Neural cell (in vitro differentiated cells): ENCODE measurements at regions not wholly inside any gene's neighbourhood (a gene's known extent, or its start where the extent isn't known, plus 50 kb on each side); places are given as distances from the start of the nearest gene placed in this dataset.

Experiments used
- H2AFZ ChIP-seq: fragments of 200-600, 300-800 bp; sonication (generic), shearing (Covaris generic); 2 replicates; pipeline ENCODE4 v1.6.0; 2014; ENCODE audit warnings: low read depth, mild to moderate bottlenecking, antibody characterized with exemption, low read length, moderate library complexity
- H3F3A ChIP-seq: fragments of 200-600 bp; shearing (Covaris generic); 2 replicates; pipeline ENCODE4 v1.6.1; 2016; ENCODE audit warnings: mild to moderate bottlenecking, moderate library complexity, mixed read lengths, antibody characterized with exemption, low read length; ENCODE audit not compliant: insufficient read depth, poor library complexity, severe bottlenecking
- H3K27ac ChIP-seq: fragments of 200-600, 300-800 bp; sonication (generic), shearing (Covaris generic); 2 replicates; pipeline ENCODE4 v1.5.1; 2014; ENCODE audit warnings: mild to moderate bottlenecking, low read length, moderate library complexity
- H3K27me3 ChIP-seq: fragments of 300-800, 200-600 bp; sonication (generic), shearing (Covaris generic); 2 replicates; pipeline ENCODE4 v1.6.0; 2014; ENCODE audit warnings: mild to moderate bottlenecking, low read depth, low read length, moderate library complexity; ENCODE audit not compliant: insufficient read depth
- H3K36me3 ChIP-seq: fragments of 300-800, 200-600 bp; sonication (generic), shearing (Covaris generic); 2 replicates; pipeline ENCODE4 v1.5.1; 2014; ENCODE audit warnings: mild to moderate bottlenecking, antibody characterized with exemption, low read length, moderate library complexity; ENCODE audit not compliant: insufficient read depth
- H3K4me2 ChIP-seq: fragments of 300-800, 200-600 bp; sonication (generic), shearing (Covaris generic); 2 replicates; pipeline ENCODE4 v1.6.0; 2014; ENCODE audit warnings: mild to moderate bottlenecking, low read length
- H3K4me3 ChIP-seq: fragments of 300-800, 200-600 bp; sonication (generic), shearing (Covaris generic); 2 replicates; pipeline ENCODE4 v1.5.1; 2014; ENCODE audit warnings: mild to moderate bottlenecking, low read length, moderate library complexity
- H3K79me2 ChIP-seq: fragments of 200-600 bp; shearing (Covaris generic); replicated peaks from 2 replicates; pipeline ENCODE4 v1.6.0; 2014; ENCODE audit warnings: mild to moderate bottlenecking, low read length, moderate library complexity; ENCODE audit not compliant: insufficient read depth
- H3K9ac ChIP-seq: fragments of 300-800, 200-600 bp; sonication (generic), shearing (Covaris generic); 2 replicates; pipeline ENCODE4 v1.6.1; 2016; ENCODE audit warnings: mild to moderate bottlenecking, low read length, mixed read lengths
- H3K9me2 ChIP-seq: fragments of 200-600 bp; shearing (Covaris generic); 2 replicates; pipeline ENCODE4 v1.6.1; 2016; ENCODE audit warnings: mild to moderate bottlenecking, low read length, mixed read lengths; ENCODE audit not compliant: insufficient read depth
- H3K9me3 ChIP-seq: fragments of 200-600, 300-800 bp; sonication (generic), shearing (Covaris generic); 2 replicates; pipeline ENCODE4 v1.6.1; 2016; ENCODE audit warnings: mild to moderate bottlenecking, mixed run types, low read length, moderate library complexity, mixed read lengths
- H4K20me1 ChIP-seq: fragments of 200-600 bp; shearing (Covaris generic); 2 replicates; pipeline ENCODE4 v1.6.1; 2016; ENCODE audit warnings: mild to moderate bottlenecking, mixed run types; ENCODE audit not compliant: insufficient read depth
- CTCF ChIP-seq: fragments of 450-650 bp; IDR thresholded peaks from 2 replicates; pipeline ENCODE4 v1.5.1; 2014; ENCODE audit warnings: antibody characterized with exemption, mild to moderate bottlenecking, moderate library complexity; ENCODE audit not compliant: poor library complexity, severe bottlenecking
- EP300 ChIP-seq: fragments of 450-650 bp; conservative IDR thresholded peaks from 2 replicates; pipeline ENCODE4 v1.6.1; 2014; ENCODE audit warnings: antibody characterized with exemption, mild to moderate bottlenecking, moderate library complexity; ENCODE audit not compliant: poor library complexity, severe bottlenecking
- EZH2 ChIP-seq: fragments of 200-600, 300-800 bp; shearing (Covaris generic), sonication (generic); IDR thresholded peaks from 2 replicates; pipeline ENCODE4 v1.6.1; 2014; ENCODE audit warnings: antibody characterized with exemption, low read length, borderline replicate concordance, mild to moderate bottlenecking; ENCODE audit not compliant: insufficient read depth, poor library complexity, severe bottlenecking
- MXI1 ChIP-seq: fragments of 450-650 bp; conservative IDR thresholded peaks from 2 replicates; pipeline ENCODE4 v1.6.1; 2014; ENCODE audit warnings: antibody characterized with exemption, mild to moderate bottlenecking; ENCODE audit not compliant: poor library complexity, severe bottlenecking
- POLR2AphosphoS5 ChIP-seq: IDR thresholded peaks from 2 replicates; pipeline ENCODE4 v1.6.1; 2012
- RAD21 ChIP-seq: fragments of 450-650 bp; conservative IDR thresholded peaks from 2 replicates; pipeline ENCODE4 v1.6.1; 2014; ENCODE audit warnings: antibody characterized with exemption, mild to moderate bottlenecking, moderate library complexity
- REST ChIP-seq: IDR thresholded peaks from 2 replicates; pipeline ENCODE4 v1.6.1; 2012; ENCODE audit warnings: borderline replicate concordance
- SMC3 ChIP-seq: fragments of 450-650 bp; conservative IDR thresholded peaks from 2 replicates; pipeline ENCODE4 v1.6.1; 2014; ENCODE audit warnings: antibody characterized with exemption, mild to moderate bottlenecking, moderate library complexity; ENCODE audit not compliant: poor library complexity
- TAF1 ChIP-seq: IDR thresholded peaks from 2 replicates; pipeline ENCODE4 v1.6.1; 2012; ENCODE audit warnings: low read depth

- H4K20me1 ChIP-seq, result no peaks in the 10 kb centered on the region
Observed at GRCh38 chr1:193480755-193481154, 294.3 kb upstream of the B3GALT2 start.

GRCh38 chr1:193479187-193479586, 292.8 kb upstream of the B3GALT2 start:
- Histone ChIP-seq H3K4me2 (no peak overlapping the region), H2AFZ (no peak overlapping the region), H3F3A (no peaks in the 10 kb centered on the region), H3K9me3 (no peaks in the 10 kb centered on the region), H3K9me2 (no peaks in the 10 kb centered on the region), H3K27ac (no peak overlapping the region), H3K79me2 (no peaks in the 10 kb centered on the region), H3K4me3 (no peak overlapping the region), H4K20me1 (no peaks in the 10 kb centered on the region), H3K27me3 (no peaks in the 10 kb centered on the region), H3K36me3 (no peaks in the 10 kb centered on the region), H3K9ac (no peak overlapping the region)
- TF ChIP-seq POLR2AphosphoS5 (no peak), TAF1 (no peak), MXI1 (no peak), RAD21 (no peak), REST (no peak), CTCF (no peak), EP300 (no peak)

More at GRCh38 chr1:193480755-193481154, 294.3 kb upstream of the B3GALT2 start:
- Histone ChIP-seq H3K9me2 (no peaks in the 10 kb centered on the region), H3K27me3 (no peaks in the 10 kb centered on the region), H2AFZ (no peak overlapping the region), H3K4me2 (no peak overlapping the region), H3K9me3 (no peaks in the 10 kb centered on the region), H3K4me3 (no peak overlapping the region), H3K79me2 (no peaks in the 10 kb centered on the region), H3K27ac (no peak overlapping the region), H3K36me3 (no peaks in the 10 kb centered on the region), H3K9ac (no peak overlapping the region), H3F3A (no peaks in the 10 kb centered on the region)
- no peak for TF ChIP-seq REST
- no peak for TF ChIP-seq MXI1
- no peak for TF ChIP-seq CTCF
- no peak for TF ChIP-seq TAF1
- no peak for TF ChIP-seq POLR2AphosphoS5
- TF ChIP-seq SMC3, result no peak
- no peak for TF ChIP-seq EP300
- TF ChIP-seq EZH2, result no peak
- TF ChIP-seq RAD21, result no peak
